ENCODE measurements at regions not wholly inside any gene's neighbourhood (a gene's known extent, or its start where the extent isn't known, plus 50 kb on each side); places are given as distances from the start of the nearest gene placed in this dataset.

GRCh38 chr9:84590706-84591105 lies 78.8 kb upstream of the NTRK2 start:
- POLR2A ChIA-PET: no interaction called here
- CTCF ChIA-PET: no interaction called here
- RAD21 ChIA-PET (ENCODE audit: low non-redundant PET in 1 of 2, low total read pairs in 2 of 2, uncharacterized antibody in 2 of 2, unreplicated experiment in 2 of 2): no interaction called here
- no peak overlapping the region for H2AFZ ChIP-seq (ENCODE audit: low read depth, low read length, poor library complexity, severe bottlenecking)
- ATAC-seq: no peak
- no peaks in the 10 kb centered on the region for H3K9me2 ChIP-seq (ENCODE audit: insufficient read depth)
- no TSS peak for BruUV-seq (replicated peaks)
- H3K36me3 ChIP-seq (ENCODE audit: control insufficient read depth in 1 of 2, insufficient read depth in 2 of 2, low read length in 2 of 2): no peaks in the 10 kb centered on the region
- DNase-seq (ENCODE audit: low read depth, low spot score): no peak
- no peak overlapping the region for H3K9ac ChIP-seq (ENCODE audit: low read length)
- H3K4me2 ChIP-seq (ENCODE audit: low read length): no peak overlapping the region
- intact Hi-C loops (cut with micrococcal nuclease): no loop called here
- no peaks in the 10 kb centered on the region for H4K20me1 ChIP-seq (ENCODE audit: insufficient read depth)
- no peaks in the 10 kb centered on the region for H3K9me3 ChIP-seq (ENCODE audit: control insufficient read depth in 1 of 2, insufficient read depth in 1 of 2, low read depth in 1 of 2, low read length in 2 of 2)
- no peak for TF ChIP-seq SRF (IDR thresholded peaks at IDR 0.05; ENCODE audit: low read depth)
- no peaks in the 10 kb centered on the region for H3K27me3 ChIP-seq (ENCODE audit: insufficient read depth, low read length)
- H3K27ac ChIP-seq (ENCODE audit: low read depth, low read length): no peak overlapping the region
- no peaks in the 10 kb centered on the region for H3K79me2 ChIP-seq (ENCODE audit: insufficient read depth, low read length)
- H3K4me3 ChIP-seq (replicated peaks in 1 of 2; ENCODE audit: low read depth in 1 of 2, low read length in 2 of 2): no peak overlapping the region
- no peaks in the 10 kb centered on the region for H3K4me1 ChIP-seq (ENCODE audit: control insufficient read depth in 1 of 2, insufficient read depth in 2 of 2, low read length in 2 of 2)

GRCh38 chr9:84592918-84593317 lies 76.6 kb upstream of the NTRK2 start:
- ATAC-seq (no peak), DNase-seq (ENCODE audit: low read depth, low spot score) (no peak)
- BruUV-seq (replicated peaks): no TSS peak
- ChIA-PET CTCF (no interaction called here), RAD21 (ENCODE audit: low non-redundant PET in 1 of 2, low total read pairs in 2 of 2, uncharacterized antibody in 2 of 2, unreplicated experiment in 2 of 2) (no interaction called here), POLR2A (no interaction called here)
- Histone ChIP-seq H3K9me3 (ENCODE audit: control insufficient read depth in 1 of 2, insufficient read depth in 1 of 2, low read depth in 1 of 2, low read length in 2 of 2) (no peaks in the 10 kb centered on the region), H3K79me2 (ENCODE audit: insufficient read depth, low read length) (no peaks in the 10 kb centered on the region), H3K9ac (ENCODE audit: low read length) (no peak overlapping the region), H3K9me2 (ENCODE audit: insufficient read depth) (no peaks in the 10 kb centered on the region), H3K27me3 (ENCODE audit: insufficient read depth, low read length) (no peaks in the 10 kb centered on the region), H3K4me3 (replicated peaks in 1 of 2; ENCODE audit: low read depth in 1 of 2, low read length in 2 of 2) (no peak overlapping the region), H3K4me1 (ENCODE audit: control insufficient read depth in 1 of 2, insufficient read depth in 2 of 2, low read length in 2 of 2) (no peaks in the 10 kb centered on the region), H3K4me2 (ENCODE audit: low read length) (no peak overlapping the region), H3K36me3 (ENCODE audit: control insufficient read depth in 1 of 2, insufficient read depth in 2 of 2, low read length in 2 of 2) (no peaks in the 10 kb centered on the region), H3K27ac (ENCODE audit: low read depth, low read length) (no peak overlapping the region), H2AFZ (ENCODE audit: low read depth, low read length, poor library complexity, severe bottlenecking) (no peak overlapping the region), H4K20me1 (ENCODE audit: insufficient read depth) (no peaks in the 10 kb centered on the region)
- intact Hi-C loops (cut with micrococcal nuclease): no loop called here
- TF ChIP-seq EGR1 (IDR thresholded peaks at IDR 0.05; ENCODE audit: low read depth) (no peak), CTCF (IDR thresholded peaks at IDR 0.05 in 2 of 3, conservative IDR thresholded peaks at IDR 0.05 in 1 of 3; ENCODE audit: borderline replicate concordance in 1 of 3, insufficient read depth in 1 of 3, low read depth in 2 of 3, low read length in 2 of 3) (no peak), SIN3A (IDR thresholded peaks at IDR 0.05; ENCODE audit: low read depth) (no peak), EZH2 (IDR thresholded peaks at IDR 0.05) (no peak), SP1 (IDR thresholded peaks at IDR 0.05; ENCODE audit: low read depth) (no peak), ELF1 (IDR thresholded peaks at IDR 0.05; ENCODE audit: borderline replicate concordance, low read depth) (no peak), EZH2phosphoT487 (IDR thresholded peaks at IDR 0.05; ENCODE audit: borderline replicate concordance) (no peak), RAD21 (IDR thresholded peaks at IDR 0.05; ENCODE audit: low read depth) (no peak), FOSL1 (IDR thresholded peaks at IDR 0.05; ENCODE audit: low read depth) (no peak), JUND (IDR thresholded peaks at IDR 0.05) (no peak), TCF7L2 (IDR thresholded peaks at IDR 0.05; ENCODE audit: borderline replicate concordance, extremely low read depth, insufficient read depth, insufficient read length) (no peak), ATF3 (IDR thresholded peaks at IDR 0.05) (no peak), SRF (IDR thresholded peaks at IDR 0.05; ENCODE audit: low read depth) (no peak), CEBPB (IDR thresholded peaks at IDR 0.05; ENCODE audit: low read depth) (no peak), YY1 (IDR thresholded peaks at IDR 0.05; ENCODE audit: extremely low read depth, insufficient replicate concordance, low read depth, low read length) (no peak), ZBTB33 (IDR thresholded peaks at IDR 0.05; ENCODE audit: extremely low read depth, insufficient replicate concordance, low read length) (no peak), ZNF274 (IDR thresholded peaks at IDR 0.05; ENCODE audit: low read depth, low read length) (no peak)

All from HCT116 (cell line).